K562 (cell line): ENCODE measurements at regions not wholly inside any gene's neighbourhood (a gene's known extent, or its start where the extent isn't known, plus 50 kb on each side); places are given as distances from the start of the nearest gene placed in this dataset.

ENCODE experiments used
- ATAC-seq: fragments of 200-7000 bp; cut with Tn5 transposase; 3 replicates; pipeline ENCODE4 v1.9.1; 2020; ENCODE audit warnings: moderate library complexity
- BruUV-seq: library from RNA; stranded (reverse); fragments of 400-500 nt; replicated peaks from 2 replicates; lab custom pipeline; 2021; lab: Mats Ljungman, UMichigan
- CTCF ChIA-PET: fragments of 300-600 bp; formaldehyde crosslinking; extraction: SDS; loops from one replicate; lab custom pipeline; 2021; ENCODE audit warnings: low intra/inter-chr PET ratio; lab: Yijun Ruan, JAX
- POLR2A ChIA-PET: fragments of 300-600, 350-650 bp; sonication (Branson Sonifier 250); formaldehyde crosslinking; extraction: SDS; loops from one replicate; lab custom pipeline; 2021; ENCODE audit warnings: antibody characterized with exemption, inconsistent platforms; lab: Yijun Ruan, JAX
- DNase-seq, 4 experiments: peaks; one replicate each; pipeline versions ENCODE4 v3.0.0 to v3.0.0-alpha.2; 2011 to 2018; ENCODE audit warnings: low spot score in 3 of 4, mixed read lengths in 3 of 4; ENCODE audit errors: extremely low read depth in 1 of 4
- FAIRE-seq: peaks from 2 replicates; lab custom pipeline; 2011; peaks lifted over from hg19 to GRCh38; lab: Jason Lieb, UNC
- H2AFZ ChIP-seq: 2 replicates; pipeline ENCODE4 v1.6.0; 2011; ENCODE audit warnings: low read depth, low read length, control low read depth, inconsistent platforms
- H3K27ac ChIP-seq: fragments of 200-600 bp; 3 replicates; pipeline ENCODE4 v1.8.0; 2011; ENCODE audit warnings: low read depth, mild to moderate bottlenecking, control low read depth, inconsistent platforms, low read length, moderate library complexity, mixed read lengths; ENCODE audit errors: extremely low read depth
- H3K27me3 ChIP-seq, 2 experiments: fragments of 300-600 bp in 1 of 2; 2 replicates in 1 of 2; 3 replicates in 1 of 2; pipeline versions ENCODE4 v1.6.0 to v1.8.0; 2011; ENCODE audit warnings: inconsistent platforms in 2 of 2, low read length in 2 of 2, mild to moderate bottlenecking in 1 of 2, mixed read lengths in 1 of 2, moderate library complexity in 1 of 2; ENCODE audit not compliant: control insufficient read depth in 2 of 2, insufficient read depth in 2 of 2
- H3K36me3 ChIP-seq: fragments of 300-600 bp; 3 replicates; pipeline ENCODE4 v1.8.0; 2011; ENCODE audit warnings: mild to moderate bottlenecking, low read length, inconsistent platforms; ENCODE audit not compliant: control insufficient read depth, insufficient read depth
- H3K4me1 ChIP-seq, 2 experiments: fragments of 200-600 bp in 1 of 2; replicated peaks in 1 of 2; 2 replicates in 1 of 2; 3 replicates in 1 of 2; pipeline versions ENCODE4 v1.5.1 to v1.8.0; 2011; ENCODE audit warnings: inconsistent platforms in 2 of 2, low read length in 2 of 2, mild to moderate bottlenecking in 1 of 2, mixed read lengths in 1 of 2, moderate library complexity in 1 of 2; ENCODE audit not compliant: control insufficient read depth in 2 of 2, insufficient read depth in 2 of 2
- H3K4me2 ChIP-seq: 2 replicates; pipeline ENCODE4 v1.6.1; 2011; ENCODE audit warnings: low read length, control low read depth, inconsistent platforms, mixed read lengths; ENCODE audit not compliant: insufficient read depth
- H3K4me3 ChIP-seq: fragments of 200-600 bp; sonication (generic), shearing (Covaris generic); 2 replicates; pipeline ENCODE4 v1.5.1; 2016; ENCODE audit warnings: control low read depth, inconsistent platforms
- H3K79me2 ChIP-seq: fragments of 200-600 bp; 3 replicates; pipeline ENCODE4 v1.8.0; 2011; ENCODE audit warnings: low read length, inconsistent platforms; ENCODE audit not compliant: control insufficient read depth, insufficient read depth
- H3K9ac ChIP-seq, 2 experiments: 2 replicates each; pipeline versions ENCODE4 v1.6.0 to v1.6.1; 2011; ENCODE audit warnings: low read depth in 2 of 2, low read length in 2 of 2, control low read depth in 1 of 2, inconsistent platforms in 1 of 2, mild to moderate bottlenecking in 1 of 2, mixed read lengths in 1 of 2; ENCODE audit not compliant: insufficient read depth in 1 of 2
- H3K9me1 ChIP-seq: one replicate; pipeline ENCODE4 v1.6.0; 2011; ENCODE audit warnings: inconsistent platforms, mild to moderate bottlenecking, low read length, moderate library complexity; ENCODE audit not compliant: control insufficient read depth, insufficient read depth
- H3K9me3 ChIP-seq: replicated peaks from 2 replicates; pipeline ENCODE4 v1.5.1; 2011; ENCODE audit warnings: low read depth, low read length, inconsistent platforms; ENCODE audit not compliant: control insufficient read depth, insufficient read depth
- H4K20me1 ChIP-seq: replicated peaks from 2 replicates; pipeline ENCODE4 v1.6.1; 2011; ENCODE audit warnings: low read length, inconsistent platforms, mixed read lengths; ENCODE audit not compliant: control insufficient read depth, insufficient read depth
- MCM5 ChIP-seq: fragments of 450-650 bp; IDR thresholded peaks from 2 replicates; pipeline ENCODE4 v1.6.1; 2016; ENCODE audit warnings: low read depth
- NCOA4 ChIP-seq: fragments of 450-650 bp; IDR thresholded peaks from 2 replicates; pipeline ENCODE4 v1.6.1; 2018; ENCODE audit warnings: mild to moderate bottlenecking; ENCODE audit not compliant: partially characterized antibody
- NR1H2 ChIP-seq: sonication (generic); formaldehyde crosslinking; IDR thresholded peaks from 2 replicates; pipeline ENCODE4 v1.4.0; 2020; ENCODE audit warnings: mild to moderate bottlenecking, missing genetic modification reagents
- TOE1 ChIP-seq, 2 experiments: fragments of 450-650 bp in 1 of 2; sonication (generic) in 1 of 2; formaldehyde crosslinking in 1 of 2; IDR thresholded peaks; 2 replicates each; pipeline versions ENCODE4 v1.7.1 to v1.8.0; 2016 to 2022; ENCODE audit warnings: borderline replicate concordance in 2 of 2, mild to moderate bottlenecking in 2 of 2, antibody characterized with exemption in 1 of 2, inconsistent platforms in 1 of 2, low read depth in 1 of 2, missing genetic modification reagents in 1 of 2, moderate library complexity in 1 of 2
- ZNF780A ChIP-seq: fragments of 250-450 bp; sonication (Bioruptor Pico); IDR thresholded peaks from 2 replicates; pipeline ENCODE4 v1.5.0; 2021; ENCODE audit warnings: mild to moderate bottlenecking
- WGBS: fragments of 100-300 bp; shearing (Covaris generic); methylation state at CpG from one replicate; pipeline ENCODE4 v1.1.6; 2016; ENCODE audit warnings: low coverage, mixed read lengths; ENCODE audit not compliant: insufficient coverage; ENCODE audit errors: missing lambda C conversion rate; 5-methylcytosine and 5-hydroxymethylcytosine counted together
- in situ Hi-C: fragments of 300-500 bp; cut with MboI; formaldehyde crosslinking; loops from 4 replicates; pipeline ENCODE4 v1.15.0; 2018; ENCODE audit warnings: inconsistent platforms, mixed read lengths
- intact Hi-C: fragments of 100-400 bp; cut with micrococcal nuclease; formaldehyde crosslinking; loops from 2 replicates; pipeline ENCODE4 v1.14.2; 2022
- TF ChIP-seq, protein P1 (sequence below), 2 experiments: fragments of 450-650 bp; conservative IDR thresholded peaks; 2 replicates each; pipeline ENCODE4 v1.6.1; 2017; ENCODE audit warnings: mild to moderate bottlenecking in 2 of 2, moderate library complexity in 2 of 2
- TF ChIP-seq, protein P2 (sequence below): fragments of 450-650 bp; formaldehyde crosslinking; IDR thresholded peaks from 2 replicates; pipeline ENCODE4 v1.4.0; 2020; ENCODE audit warnings: mild to moderate bottlenecking, mixed read lengths
- TF ChIP-seq, protein P3 (sequence below): fragments of 450-650 bp; IDR thresholded peaks from 2 replicates; pipeline ENCODE4 v1.6.1; 2017; ENCODE audit warnings: antibody characterized with exemption, mild to moderate bottlenecking

DNA sequence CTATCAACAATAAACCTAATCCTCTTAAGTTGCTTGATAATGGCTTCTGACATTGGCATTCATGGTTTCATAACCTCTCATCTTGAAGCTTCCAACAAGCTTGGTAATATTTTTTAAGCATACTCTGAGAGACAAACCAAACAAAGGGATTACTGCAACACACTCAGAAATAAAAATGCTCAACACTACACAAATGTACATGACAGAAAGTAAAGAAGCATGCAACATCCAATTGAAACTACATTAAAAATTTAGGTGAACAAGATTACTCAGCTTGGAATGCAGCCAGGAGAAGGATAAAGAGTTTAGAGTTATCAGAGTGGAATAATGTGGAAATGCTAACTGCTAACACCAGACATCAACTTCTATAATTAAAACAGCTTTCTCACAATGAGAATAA lies 1136.6 kb upstream of the PABPC4L start:
- Histone ChIP-seq H3K79me2 (no peaks in the 10 kb centered on the region), H3K9me3 (no peaks in the 10 kb centered on the region), H3K36me3 (no peaks in the 10 kb centered on the region), H3K4me2 (no peak overlapping the region), H3K9ac (no peak overlapping the region), H4K20me1 (no peaks in the 10 kb centered on the region), H2AFZ (no peak overlapping the region), H3K9me1 (no peaks in the 10 kb centered on the region), H3K27ac (no peak overlapping the region), H3K27me3 (no peaks in the 10 kb centered on the region), H3K4me1 (no peaks in the 10 kb centered on the region), H3K4me3 (no peak overlapping the region)
- no peak for ATAC-seq
- ChIA-PET POLR2A (no interaction called here), CTCF (no interaction called here)
- no peak for FAIRE-seq
- no peak for DNase-seq
- TF ChIP-seq TOE1 (IDR thresholded peaks at IDR 0.05; ENCODE audit: borderline replicate concordance) (no peak), TOE1 (CRISPR knock-in tag; IDR thresholded peaks at IDR 0.05; ENCODE audit: borderline replicate concordance, low read depth) (no peak), MCM5 (no peak), NCOA4 (no peak)
- TF ChIP-seq, protein P1, sequence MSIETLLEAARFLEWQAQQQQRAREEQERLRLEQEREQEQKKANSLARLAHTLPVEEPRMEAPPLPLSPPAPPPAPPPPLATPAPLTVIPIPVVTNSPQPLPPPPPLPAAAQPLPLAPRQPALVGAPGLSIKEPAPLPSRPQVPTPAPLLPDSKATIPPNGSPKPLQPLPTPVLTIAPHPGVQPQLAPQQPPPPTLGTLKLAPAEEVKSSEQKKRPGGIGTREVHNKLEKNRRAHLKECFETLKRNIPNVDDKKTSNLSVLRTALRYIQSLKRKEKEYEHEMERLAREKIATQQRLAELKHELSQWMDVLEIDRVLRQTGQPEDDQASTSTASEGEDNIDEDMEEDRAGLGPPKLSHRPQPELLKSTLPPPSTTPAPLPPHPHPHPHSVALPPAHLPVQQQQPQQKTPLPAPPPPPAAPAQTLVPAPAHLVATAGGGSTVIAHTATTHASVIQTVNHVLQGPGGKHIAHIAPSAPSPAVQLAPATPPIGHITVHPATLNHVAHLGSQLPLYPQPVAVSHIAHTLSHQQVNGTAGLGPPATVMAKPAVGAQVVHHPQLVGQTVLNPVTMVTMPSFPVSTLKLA (conservative IDR thresholded peaks at IDR 0.05) = no peak
- intact Hi-C loops (no loop called here), in situ Hi-C loops (no loop called here)
- no TSS peak for BruUV-seq

DNA sequence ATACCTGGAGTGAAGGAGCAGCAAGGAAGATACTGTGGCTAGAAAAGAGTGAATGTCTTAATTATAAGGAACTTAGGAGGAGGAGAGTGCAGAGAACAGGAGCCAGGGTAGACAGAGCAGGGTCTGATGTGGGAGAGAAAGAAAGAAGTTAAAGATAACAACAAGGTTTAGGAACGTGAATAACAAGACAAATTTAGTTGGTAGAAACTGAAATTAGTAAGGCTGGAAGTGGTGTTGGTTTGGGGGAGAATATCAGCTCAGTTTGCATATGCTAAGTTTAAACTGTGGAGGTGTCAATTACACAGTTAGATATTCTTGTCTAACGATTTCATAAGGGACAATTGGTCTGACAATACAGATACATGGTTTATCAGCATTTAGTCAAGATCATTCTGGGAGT lies 1123.7 kb upstream of the PABPC4L start:
- H2AFZ ChIP-seq = no peak overlapping the region
- CTCF ChIA-PET = no interaction called here

More for the DNA sequence above, 1123.7 kb upstream of the PABPC4L start:
- Histone ChIP-seq H3K27ac (no peak overlapping the region), H3K4me3 (no peak overlapping the region)
- TF ChIP-seq, protein P2, sequence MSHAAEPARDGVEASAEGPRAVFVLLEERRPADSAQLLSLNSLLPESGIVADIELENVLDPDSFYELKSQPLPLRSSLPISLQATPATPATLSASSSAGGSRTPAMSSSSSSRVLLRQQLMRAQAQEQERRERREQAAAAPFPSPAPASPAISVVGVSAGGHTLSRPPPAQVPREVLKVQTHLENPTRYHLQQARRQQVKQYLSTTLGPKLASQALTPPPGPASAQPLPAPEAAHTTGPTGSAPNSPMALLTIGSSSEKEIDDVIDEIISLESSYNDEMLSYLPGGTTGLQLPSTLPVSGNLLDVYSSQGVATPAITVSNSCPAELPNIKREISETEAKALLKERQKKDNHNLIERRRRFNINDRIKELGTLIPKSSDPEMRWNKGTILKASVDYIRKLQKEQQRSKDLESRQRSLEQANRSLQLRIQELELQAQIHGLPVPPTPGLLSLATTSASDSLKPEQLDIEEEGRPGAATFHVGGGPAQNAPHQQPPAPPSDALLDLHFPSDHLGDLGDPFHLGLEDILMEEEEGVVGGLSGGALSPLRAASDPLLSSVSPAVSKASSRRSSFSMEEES (CRISPR knock-in tag) = no peak
- no peak for TF ChIP-seq NR1H2 (CRISPR knock-in tag)
- no peak for TF ChIP-seq ZNF780A
- TF ChIP-seq, protein P3, sequence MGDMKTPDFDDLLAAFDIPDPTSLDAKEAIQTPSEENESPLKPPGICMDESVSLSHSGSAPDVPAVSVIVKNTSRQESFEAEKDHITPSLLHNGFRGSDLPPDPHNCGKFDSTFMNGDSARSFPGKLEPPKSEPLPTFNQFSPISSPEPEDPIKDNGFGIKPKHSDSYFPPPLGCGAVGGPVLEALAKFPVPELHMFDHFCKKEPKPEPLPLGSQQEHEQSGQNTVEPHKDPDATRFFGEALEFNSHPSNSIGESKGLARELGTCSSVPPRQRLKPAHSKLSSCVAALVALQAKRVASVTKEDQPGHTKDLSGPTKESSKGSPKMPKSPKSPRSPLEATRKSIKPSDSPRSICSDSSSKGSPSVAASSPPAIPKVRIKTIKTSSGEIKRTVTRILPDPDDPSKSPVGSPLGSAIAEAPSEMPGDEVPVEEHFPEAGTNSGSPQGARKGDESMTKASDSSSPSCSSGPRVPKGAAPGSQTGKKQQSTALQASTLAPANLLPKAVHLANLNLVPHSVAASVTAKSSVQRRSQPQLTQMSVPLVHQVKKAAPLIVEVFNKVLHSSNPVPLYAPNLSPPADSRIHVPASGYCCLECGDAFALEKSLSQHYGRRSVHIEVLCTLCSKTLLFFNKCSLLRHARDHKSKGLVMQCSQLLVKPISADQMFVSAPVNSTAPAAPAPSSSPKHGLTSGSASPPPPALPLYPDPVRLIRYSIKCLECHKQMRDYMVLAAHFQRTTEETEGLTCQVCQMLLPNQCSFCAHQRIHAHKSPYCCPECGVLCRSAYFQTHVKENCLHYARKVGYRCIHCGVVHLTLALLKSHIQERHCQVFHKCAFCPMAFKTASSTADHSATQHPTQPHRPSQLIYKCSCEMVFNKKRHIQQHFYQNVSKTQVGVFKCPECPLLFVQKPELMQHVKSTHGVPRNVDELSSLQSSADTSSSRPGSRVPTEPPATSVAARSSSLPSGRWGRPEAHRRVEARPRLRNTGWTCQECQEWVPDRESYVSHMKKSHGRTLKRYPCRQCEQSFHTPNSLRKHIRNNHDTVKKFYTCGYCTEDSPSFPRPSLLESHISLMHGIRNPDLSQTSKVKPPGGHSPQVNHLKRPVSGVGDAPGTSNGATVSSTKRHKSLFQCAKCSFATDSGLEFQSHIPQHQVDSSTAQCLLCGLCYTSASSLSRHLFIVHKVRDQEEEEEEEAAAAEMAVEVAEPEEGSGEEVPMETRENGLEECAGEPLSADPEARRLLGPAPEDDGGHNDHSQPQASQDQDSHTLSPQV = no peak
- TF ChIP-seq, all 486 proteins: peak for 0
- no TSS peak for BruUV-seq
- Histone ChIP-seq H3K9me1 (no peaks in the 10 kb centered on the region), H3K79me2 (no peaks in the 10 kb centered on the region), H3K4me2 (no peak overlapping the region), H3K36me3 (no peaks in the 10 kb centered on the region), H4K20me1 (no peaks in the 10 kb centered on the region), H3K9me3 (no peaks in the 10 kb centered on the region; the same call in 1 of the 2 replicates), H3K27me3 (no peaks in the 10 kb centered on the region), H3K4me1 (no peaks in the 10 kb centered on the region), H3K9ac (no peak overlapping the region)
- POLR2A ChIA-PET = no interaction called here
- 5% methylated on average over 2 of the region's 2 CpGs for WGBS
- ATAC-seq (no peak), FAIRE-seq (no peak), DNase-seq (no peak)
- in situ Hi-C loops = no loop called here
- intact Hi-C loops = no loop called here
